ENCODE measurements at regions not wholly inside any gene's neighbourhood (a gene's known extent, or its start where the extent isn't known, plus 50 kb on each side); places are given as distances from the start of the nearest gene placed in this dataset.

- Histone ChIP-seq H3K4me1 (no peaks in the 10 kb centered on the region), H3K9me3 (no peaks in the 10 kb centered on the region), H3K27me3 (ENCODE audit: low read depth) (no peaks in the 10 kb centered on the region), H3K4me3 (no peak overlapping the region), H3K27ac (no peak overlapping the region), H3K36me3 (no peaks in the 10 kb centered on the region)
- intact Hi-C loops (cut with DNase I) = no loop called here
- TF ChIP-seq CTCF (IDR thresholded peaks at IDR 0.05) = no peak
- no peak for ATAC-seq
- DNase-seq = no peak
Measured at GRCh38 chr14:83992857-83993256, 1537.1 kb upstream of the FLRT2 start.

GRCh38 chr14:83993545-83993944 lies 1536.4 kb upstream of the FLRT2 start:
- Histone ChIP-seq H3K4me3 (no peak overlapping the region), H3K27me3 (ENCODE audit: low read depth) (no peaks in the 10 kb centered on the region), H3K36me3 (no peaks in the 10 kb centered on the region), H3K9me3 (no peaks in the 10 kb centered on the region), H3K27ac (no peak overlapping the region), H3K4me1 (no peaks in the 10 kb centered on the region)
- DNase-seq = no peak
- intact Hi-C loops (cut with DNase I) = no loop called here
- TF ChIP-seq CTCF (IDR thresholded peaks at IDR 0.05) = no peak
- no peak for ATAC-seq

GRCh38 chr14:83994020-83994419 lies 1535.9 kb upstream of the FLRT2 start:
- TF ChIP-seq CTCF (IDR thresholded peaks at IDR 0.05) = no peak
- H3K9me3 ChIP-seq = no peaks in the 10 kb centered on the region
- H3K27ac ChIP-seq = no peak overlapping the region
- no peaks in the 10 kb centered on the region for H3K27me3 ChIP-seq (ENCODE audit: low read depth)
- intact Hi-C loops (cut with DNase I) = no loop called here
- no peak overlapping the region for H3K4me3 ChIP-seq
- no peaks in the 10 kb centered on the region for H3K36me3 ChIP-seq
- no peaks in the 10 kb centered on the region for H3K4me1 ChIP-seq
- ATAC-seq (no peak), DNase-seq (no peak)

GRCh38 chr14:84001023-84001422 lies 1528.9 kb upstream of the FLRT2 start:
- no peak for ATAC-seq
- H3K27ac ChIP-seq = no peak overlapping the region
- H3K9me3 ChIP-seq = no peaks in the 10 kb centered on the region
- no peak overlapping the region for H3K4me3 ChIP-seq
- H3K4me1 ChIP-seq = no peaks in the 10 kb centered on the region
- intact Hi-C loops (cut with DNase I) = no loop called here
- DNase-seq = no peak
- TF ChIP-seq CTCF (IDR thresholded peaks at IDR 0.05) = no peak
- no peaks in the 10 kb centered on the region for H3K27me3 ChIP-seq (ENCODE audit: low read depth)
- H3K36me3 ChIP-seq = no peaks in the 10 kb centered on the region

GRCh38 chr14:84003346-84003745 lies 1526.6 kb upstream of the FLRT2 start:
- Histone ChIP-seq H3K9me3 (no peaks in the 10 kb centered on the region), H3K4me3 (no peak overlapping the region), H3K36me3 (no peaks in the 10 kb centered on the region), H3K27ac (no peak overlapping the region), H3K27me3 (ENCODE audit: low read depth) (no peaks in the 10 kb centered on the region), H3K4me1 (no peaks in the 10 kb centered on the region)
- intact Hi-C loops (cut with DNase I) = no loop called here
- ATAC-seq (no peak), DNase-seq (no peak)
- no peak for TF ChIP-seq CTCF (IDR thresholded peaks at IDR 0.05)

GRCh38 chr14:84006643-84007155 lies 1523.2 kb upstream of the FLRT2 start:
- Histone ChIP-seq H3K27ac (no peak overlapping the region), H3K9me3 (no peaks in the 10 kb centered on the region), H3K4me1 (no peaks in the 10 kb centered on the region), H3K36me3 (no peaks in the 10 kb centered on the region), H3K4me3 (no peak overlapping the region), H3K27me3 (ENCODE audit: low read depth) (no peaks in the 10 kb centered on the region)
- intact Hi-C loops (cut with DNase I) = no loop called here
- TF ChIP-seq CTCF (IDR thresholded peaks at IDR 0.05) = no peak
- ATAC-seq = no peak
- no peak for DNase-seq
